GM19193 (cell line): ENCODE measurements at regions not wholly inside any gene's neighbourhood (a gene's known extent, or its start where the extent isn't known, plus 50 kb on each side); places are given as distances from the start of the nearest gene placed in this dataset.

Experiments used
- POLR2A ChIP-seq: IDR thresholded peaks from 4 replicates; pipeline ENCODE4 v1.6.1; 2011; ENCODE audit not compliant: insufficient read depth, insufficient read length; ENCODE audit errors: extremely low read depth

- TF ChIP-seq POLR2A = no peak
Measured at GRCh38 chr3:106810300-106810875, 566.9 kb upstream of the CCDC54 start.

GRCh38 chr3:106811376-106811775 is 565.9 kb upstream of the CCDC54 start:
- TF ChIP-seq POLR2A = no peak

- no peak for TF ChIP-seq POLR2A
Measured at GRCh38 chr3:106813742-106814141, 563.5 kb upstream of the CCDC54 start.

DNA sequence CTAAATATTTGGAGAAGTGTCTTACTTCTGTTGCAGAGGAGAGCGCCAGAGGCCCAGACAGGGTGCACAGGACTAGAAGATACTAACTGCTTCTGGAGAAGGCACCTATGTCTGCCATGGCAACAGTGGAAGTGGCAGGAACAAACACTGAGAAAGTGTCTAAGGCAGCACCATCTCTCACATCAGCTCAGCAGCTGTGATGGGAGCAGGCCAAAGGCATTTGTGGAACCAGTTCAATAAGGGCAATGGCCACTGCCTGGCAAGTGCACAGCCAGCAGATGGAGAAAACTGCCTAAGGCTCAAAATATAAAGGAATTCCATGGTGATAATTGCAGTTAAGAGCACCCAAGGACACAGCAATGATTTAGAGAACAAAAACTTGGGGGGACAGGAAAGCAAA is 563.0 kb upstream of the CCDC54 start:
- no peak for TF ChIP-seq POLR2A

DNA sequence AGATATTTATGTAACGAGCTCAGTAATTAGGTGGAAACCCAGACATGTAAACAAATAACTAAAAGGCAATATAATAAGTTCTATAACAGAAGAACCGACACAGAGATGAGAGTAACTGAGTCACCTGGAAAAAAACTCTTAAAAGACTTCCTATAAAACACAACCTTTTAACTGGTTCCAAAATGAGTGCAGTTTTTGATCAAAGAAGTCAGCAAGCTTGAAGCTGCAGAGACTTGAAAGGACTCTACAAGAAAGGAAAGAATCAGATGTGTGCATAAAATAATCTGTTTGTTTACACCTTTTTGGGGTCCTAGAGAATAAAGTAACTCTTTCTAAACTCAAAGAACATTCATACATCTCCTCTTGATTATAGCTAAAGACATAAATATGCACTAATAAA is 560.4 kb upstream of the CCDC54 start:
- TF ChIP-seq POLR2A = no peak

GRCh38 chr3:106817706-106818105 is 559.5 kb upstream of the CCDC54 start:
- TF ChIP-seq POLR2A = no peak

GRCh38 chr3:106819440-106819839 is 557.8 kb upstream of the CCDC54 start:
- no peak for TF ChIP-seq POLR2A

- TF ChIP-seq POLR2A = no peak
Measured at GRCh38 chr3:106820726-106821362, 556.4 kb upstream of the CCDC54 start.

- TF ChIP-seq POLR2A = no peak
Measured at GRCh38 chr3:106821801-106822200, 555.4 kb upstream of the CCDC54 start.

DNA sequence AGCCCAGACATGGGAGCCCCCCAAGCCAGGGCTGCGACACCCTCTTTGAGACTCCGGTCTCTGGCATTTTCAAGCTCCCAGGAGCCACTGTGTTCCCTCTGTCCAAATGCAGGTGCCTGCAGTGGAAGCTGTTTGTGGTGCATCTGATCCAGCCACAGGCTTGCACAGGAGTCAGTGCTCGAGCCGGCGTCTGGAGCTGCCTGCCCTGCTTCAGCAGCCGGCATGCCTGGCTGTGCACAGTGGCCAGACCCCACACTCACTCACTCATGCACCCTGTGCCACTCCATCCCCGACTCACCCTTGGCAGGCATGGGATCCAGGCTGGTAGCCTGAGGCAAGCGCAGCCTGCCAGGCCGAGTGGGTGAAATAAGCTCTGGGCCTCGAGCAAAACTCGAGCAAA is 555.0 kb upstream of the CCDC54 start:
- no peak for TF ChIP-seq POLR2A

DNA sequence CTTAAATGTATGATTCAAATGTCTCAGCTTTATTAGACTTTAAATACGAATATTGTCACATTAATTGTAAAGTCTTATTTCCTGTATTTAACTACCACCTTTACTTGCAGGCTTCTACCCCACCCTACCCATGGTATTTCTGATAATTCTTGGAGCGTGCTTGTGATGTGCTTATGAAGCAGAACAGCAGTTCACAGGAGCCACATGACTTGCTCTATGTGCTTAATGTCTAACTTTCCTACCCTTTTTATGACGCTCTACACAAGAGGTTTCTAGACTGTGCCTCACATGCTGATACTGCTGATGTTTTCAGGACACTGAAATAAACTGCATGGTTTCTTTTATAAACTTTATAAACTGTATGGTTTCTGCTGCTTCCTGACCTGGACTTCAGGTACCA is 553.5 kb upstream of the CCDC54 start:
- TF ChIP-seq POLR2A = no peak

GRCh38 chr3:106824856-106825255 is 552.4 kb upstream of the CCDC54 start:
- TF ChIP-seq POLR2A = no peak

DNA sequence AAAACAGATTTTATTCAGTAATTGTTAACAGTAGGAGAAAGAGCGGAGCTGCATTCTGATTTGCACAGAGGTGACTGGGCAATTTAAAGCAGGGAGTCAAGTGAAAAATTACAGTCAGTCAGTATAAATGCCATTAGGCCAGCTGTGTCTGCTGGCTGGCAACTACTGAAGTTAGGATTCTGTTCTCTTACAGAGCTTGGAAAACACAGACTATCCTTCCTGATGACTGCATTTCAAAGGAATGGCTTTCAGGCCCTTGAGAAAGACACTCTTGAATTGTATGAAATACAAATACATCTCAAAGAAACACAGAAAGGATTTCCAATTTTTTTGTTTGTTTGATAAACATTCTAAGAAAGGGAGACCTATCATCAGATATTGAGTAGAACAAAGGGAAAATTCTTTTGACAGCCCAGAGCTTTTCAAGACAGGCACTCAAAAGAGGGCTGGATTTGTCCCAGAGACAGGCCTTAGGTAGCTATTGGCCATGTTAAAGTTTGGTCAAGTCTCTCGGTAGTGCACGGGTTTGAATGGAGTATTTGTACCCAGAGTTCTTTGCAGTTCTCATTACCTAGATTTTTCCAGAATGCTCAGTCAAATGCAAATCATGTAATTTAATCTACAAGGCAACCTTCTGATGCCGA is 551.2 kb upstream of the CCDC54 start:
- TF ChIP-seq POLR2A = no peak

DNA sequence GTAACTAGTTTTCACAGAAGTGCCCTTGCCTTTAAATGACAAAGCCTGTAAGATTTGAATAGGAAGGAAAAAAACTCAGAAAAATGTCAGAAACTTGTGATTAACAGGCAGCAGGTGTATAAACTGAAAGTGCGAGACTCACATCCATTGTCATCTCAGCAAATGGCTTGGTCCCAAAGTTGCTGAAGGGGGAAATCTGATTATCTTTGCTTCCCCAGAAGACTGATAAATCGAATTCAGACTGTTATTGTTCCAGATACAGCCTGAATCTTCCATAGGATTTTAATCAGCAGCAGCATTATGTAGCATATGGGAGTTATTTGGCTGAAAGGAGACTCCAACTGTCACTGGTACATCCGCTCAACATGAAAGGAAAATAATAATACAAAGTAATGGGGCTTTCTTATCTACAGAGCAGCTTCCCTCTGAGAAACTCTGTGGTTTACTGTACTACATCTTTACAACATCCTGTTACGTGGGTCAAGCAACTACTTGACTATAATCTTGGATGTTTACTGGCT is 550.4 kb upstream of the CCDC54 start:
- TF ChIP-seq POLR2A = no peak

GRCh38 chr3:106827515-106828213 is 549.6 kb upstream of the CCDC54 start:
- no peak for TF ChIP-seq POLR2A
